Caco-2 (cell line): ENCODE measurements at regions not wholly inside any gene's neighbourhood (a gene's known extent, or its start where the extent isn't known, plus 50 kb on each side); places are given as distances from the start of the nearest gene placed in this dataset.

Experiments
- BruUV-seq: library from RNA; stranded (reverse); fragments of 400-500 nt; replicated peaks from 2 replicates; lab custom pipeline; 2021; lab: Mats Ljungman, UMichigan
- CTCF ChIA-PET: fragments of 300-600 bp; sonication (Branson Sonifier 250); formaldehyde crosslinking; loops from one replicate; lab custom pipeline; 2022; ENCODE audit warnings: antibody characterized with exemption; lab: Charles Lee
- POLR2A ChIA-PET: fragments of 300-600 bp; sonication (Branson Sonifier 250); formaldehyde crosslinking; loops from one replicate; lab custom pipeline; 2022; ENCODE audit warnings: antibody characterized with exemption; lab: Charles Lee
- DNase-seq, 2 experiments: peaks; one replicate each; pipeline versions ENCODE4 v3.0.0 to v3.0.0-alpha.2; 2020 to 2022
- H3K27me3 ChIP-seq: replicated peaks from 2 replicates; pipeline ENCODE4 v1.6.0; 2011; ENCODE audit warnings: low read length; ENCODE audit not compliant: control insufficient read depth, insufficient read depth
- H3K36me3 ChIP-seq: 2 replicates; pipeline ENCODE4 v1.5.1; 2011; ENCODE audit warnings: low read length; ENCODE audit not compliant: control insufficient read depth, insufficient read depth
- H3K4me1 ChIP-seq: fragments of 250-450 bp; sonication (Bioruptor Pico); 2 replicates; pipeline ENCODE4 v1.5.1; 2020; ENCODE audit warnings: mild to moderate bottlenecking
- H3K4me3 ChIP-seq: 2 replicates; pipeline ENCODE4 v1.5.1; 2011; ENCODE audit warnings: low read depth, mild to moderate bottlenecking, control low read depth, low read length
- H3K9me3 ChIP-seq: fragments of 250-450 bp; sonication (Bioruptor Pico); 2 replicates; pipeline ENCODE4 v1.5.1; 2020; ENCODE audit warnings: mild to moderate bottlenecking, moderate library complexity
- H3K27ac Mint-ChIP-seq: one replicate; pipeline ENCODE4 v1.8.0; 2022; ENCODE audit warnings: mixed read lengths; ENCODE audit not compliant: unreplicated experiment
- H3K27me3 Mint-ChIP-seq: one replicate; pipeline ENCODE4 v1.8.0; 2022; ENCODE audit warnings: mixed read lengths; ENCODE audit not compliant: insufficient read depth, unreplicated experiment
- H3K36me3 Mint-ChIP-seq: one replicate; pipeline ENCODE4 v1.8.0; 2022; ENCODE audit warnings: mild to moderate bottlenecking, mixed read lengths; ENCODE audit not compliant: insufficient read depth, unreplicated experiment
- H3K4me1 Mint-ChIP-seq: one replicate; pipeline ENCODE4 v1.8.0; 2022; ENCODE audit warnings: low read depth, mixed read lengths; ENCODE audit not compliant: unreplicated experiment
- H3K4me3 Mint-ChIP-seq: one replicate; pipeline ENCODE4 v1.8.0; 2022; ENCODE audit warnings: mild to moderate bottlenecking, moderate library complexity, mixed read lengths; ENCODE audit not compliant: unreplicated experiment
- H3K9me3 Mint-ChIP-seq: one replicate; pipeline ENCODE4 v1.8.0; 2022; ENCODE audit warnings: mixed read lengths; ENCODE audit not compliant: unreplicated experiment
- CTCF ChIP-seq, 2 experiments: fragments of 200-600 bp in 1 of 2; IDR thresholded peaks; 1 replicate in 1 of 2; 2 replicates in 1 of 2; pipeline versions ENCODE4 v1.5.1 to v1.8.0; 2011 to 2022; ENCODE audit warnings: antibody characterized with exemption in 1 of 2, control low read depth in 1 of 2, inconsistent platforms in 1 of 2, low read depth in 1 of 2, low read length in 1 of 2, mild to moderate bottlenecking in 1 of 2, moderate library complexity in 1 of 2; ENCODE audit not compliant: insufficient read depth in 1 of 2, severe bottlenecking in 1 of 2, unreplicated experiment in 1 of 2
- intact Hi-C: fragments of 100-400 bp; cut with micrococcal nuclease; formaldehyde crosslinking; loops from one replicate; pipeline ENCODE4 v1.10.0; 2022; ENCODE audit not compliant: unreplicated experiment

GRCh38 chr10:47206449-47207280 lies 93.3 kb upstream of the GDF10 start:
- intact Hi-C loops = no loop called here
- no peaks in the 10 kb centered on the region for H3K4me1 ChIP-seq
- H3K27me3 Mint-ChIP-seq = peaks cover 14% of the 10 kb centered on the region

GRCh38 chr10:47207281-47207615 lies 92.7 kb upstream of the GDF10 start:
- Mint-ChIP-seq H3K4me1 (no peaks in the 10 kb centered on the region), H3K27me3 (peaks cover 14% of the 10 kb centered on the region), H3K27ac (no peak overlapping the region), H3K36me3 (no peaks in the 10 kb centered on the region), H3K4me3 (no peak overlapping the region), H3K9me3 (no peaks in the 10 kb centered on the region)
- Histone ChIP-seq H3K36me3 (no peaks in the 10 kb centered on the region), H3K4me1 (no peaks in the 10 kb centered on the region), H3K9me3 (no peaks in the 10 kb centered on the region; the same call in 1 of the 2 replicates), H3K27me3 (no peaks in the 10 kb centered on the region), H3K4me3 (no peak overlapping the region)
- no peak for DNase-seq
- intact Hi-C loops = no loop called here
- ChIA-PET POLR2A (no interaction called here), CTCF (no interaction called here)
- no peak for TF ChIP-seq CTCF (IDR thresholded peaks at IDR 0.05; ENCODE audit: insufficient read depth in 1 of 2, low read depth in 1 of 2, low read length in 1 of 2, severe bottlenecking in 1 of 2, unreplicated experiment in 1 of 2)
- BruUV-seq = no TSS peak

More at GRCh38 chr10:47206449-47207280, 93.3 kb upstream of the GDF10 start:
- Histone ChIP-seq H3K9me3 (no peaks in the 10 kb centered on the region), H3K27me3 (no peaks in the 10 kb centered on the region), H3K36me3 (no peaks in the 10 kb centered on the region), H3K4me3 (no peak overlapping the region)
- no peak for TF ChIP-seq CTCF (IDR thresholded peaks at IDR 0.05; ENCODE audit: insufficient read depth in 1 of 2, low read depth in 1 of 2, low read length in 1 of 2, severe bottlenecking in 1 of 2, unreplicated experiment in 1 of 2)
- no peaks in the 10 kb centered on the region for H3K9me3 Mint-ChIP-seq
- no peak overlapping the region for H3K4me3 Mint-ChIP-seq
- POLR2A ChIA-PET = no interaction called here
- no peaks in the 10 kb centered on the region for H3K4me1 Mint-ChIP-seq
- DNase-seq = no peak
- no peaks in the 10 kb centered on the region for H3K36me3 Mint-ChIP-seq
- BruUV-seq = no TSS peak
- CTCF ChIA-PET = no interaction called here
- H3K27ac Mint-ChIP-seq = no peak overlapping the region

- no TSS peak for BruUV-seq
- no peak overlapping the region for H3K4me3 ChIP-seq
- H3K9me3 Mint-ChIP-seq = no peaks in the 10 kb centered on the region
- ChIA-PET CTCF (no interaction called here), POLR2A (no interaction called here)
- intact Hi-C loops = no loop called here
- no peak for TF ChIP-seq CTCF (IDR thresholded peaks at IDR 0.05; ENCODE audit: insufficient read depth in 1 of 2, low read depth in 1 of 2, low read length in 1 of 2, severe bottlenecking in 1 of 2, unreplicated experiment in 1 of 2)
- H3K4me3 Mint-ChIP-seq = no peak overlapping the region
- H3K27me3 Mint-ChIP-seq = peaks cover 20% of the 10 kb centered on the region
- no peak overlapping the region for H3K27ac Mint-ChIP-seq
- no peaks in the 10 kb centered on the region for H3K36me3 ChIP-seq
- no peaks in the 10 kb centered on the region for H3K36me3 Mint-ChIP-seq
- no peak for DNase-seq
- no peaks in the 10 kb centered on the region for H3K4me1 ChIP-seq
- no peaks in the 10 kb centered on the region; the same call in 1 of the 2 replicates for H3K9me3 ChIP-seq
- no peaks in the 10 kb centered on the region for H3K4me1 Mint-ChIP-seq
- no peaks in the 10 kb centered on the region for H3K27me3 ChIP-seq
Measured at GRCh38 chr10:47207894-47208469, 92.0 kb upstream of the GDF10 start.
